IMR-90 (cell line): ENCODE measurements at regions not wholly inside any gene's neighbourhood (a gene's known extent, or its start where the extent isn't known, plus 50 kb on each side); places are given as distances from the start of the nearest gene placed in this dataset.

Source experiments
- ATAC-seq: fragments of 200-7000 bp; cut with Tn5 transposase; 2 replicates; pipeline ENCODE4 v1.9.1; 2020; ENCODE audit warnings: low read depth, mild to moderate bottlenecking, moderate library complexity
- BruUV-seq: library from RNA; stranded (reverse); fragments of 400-500 nt; replicated peaks from 2 replicates; lab custom pipeline; 2021; lab: Mats Ljungman, UMichigan
- CTCF ChIA-PET: fragments of 300-600 bp; formaldehyde crosslinking; extraction: SDS; loops from one replicate; lab custom pipeline; 2021; ENCODE audit warnings: antibody characterized with exemption; lab: Yijun Ruan, JAX
- POLR2A ChIA-PET: fragments of 300-600 bp; sonication (Branson Sonifier 250); formaldehyde crosslinking; loops from one replicate; lab custom pipeline; 2022; ENCODE audit warnings: antibody characterized with exemption; ENCODE audit not compliant: unreplicated experiment; lab: Charles Lee
- DNase-seq: peaks from one replicate; pipeline ENCODE4 v3.0.0; 2013
- H2AFZ ChIP-seq: replicated peaks from 2 replicates; pipeline ENCODE3; 2013; ENCODE audit warnings: low read length, mild to moderate bottlenecking; ENCODE audit not compliant: poor library complexity
- H2AK5ac ChIP-seq: 2 replicates; pipeline ENCODE4 v1.6.1; 2013; ENCODE audit warnings: low read depth, low read length, inconsistent platforms
- H2AK9ac ChIP-seq: replicated peaks from 2 replicates; pipeline ENCODE3; 2013; ENCODE audit warnings: mild to moderate bottlenecking, low read depth, low read length, moderate library complexity; ENCODE audit not compliant: poor library complexity
- H2BK120ac ChIP-seq: 2 replicates; pipeline ENCODE4 v1.6.1; 2013; ENCODE audit warnings: low read depth, low read length, inconsistent platforms
- H2BK15ac ChIP-seq: 3 replicates; pipeline ENCODE4 v1.6.1; 2013; ENCODE audit warnings: low read depth, low read length, inconsistent platforms
- H2BK20ac ChIP-seq: 2 replicates; pipeline ENCODE4 v1.6.1; 2013; ENCODE audit warnings: low read depth, mild to moderate bottlenecking, inconsistent platforms, low read length, moderate library complexity
- H2BK5ac ChIP-seq: 2 replicates; pipeline ENCODE4 v1.6.1; 2013; ENCODE audit warnings: mild to moderate bottlenecking, low read depth, low read length, inconsistent platforms; ENCODE audit not compliant: poor library complexity, severe bottlenecking
- H3K14ac ChIP-seq: replicated peaks from 2 replicates; pipeline ENCODE4 v1.6.1; 2013; ENCODE audit warnings: low read depth, low read length, inconsistent platforms
- H3K18ac ChIP-seq: 2 replicates; pipeline ENCODE4 v1.6.1; 2013; ENCODE audit warnings: low read depth, low read length, control low read depth
- H3K23ac ChIP-seq: 2 replicates; pipeline ENCODE4 v1.6.1; 2013; ENCODE audit warnings: low read depth, low read length, inconsistent platforms
- H3K27ac ChIP-seq: 2 replicates; pipeline ENCODE4 v1.5.1; 2013; ENCODE audit warnings: mild to moderate bottlenecking, control low read depth, low read length; ENCODE audit not compliant: insufficient read depth
- H3K27me3 ChIP-seq: 2 replicates; pipeline ENCODE4 v1.6.1; 2013; ENCODE audit warnings: low read length; ENCODE audit not compliant: control insufficient read depth, insufficient read depth
- H3K36me3 ChIP-seq: 2 replicates; pipeline ENCODE4 v1.6.1; 2013; ENCODE audit warnings: low read length, mixed read lengths; ENCODE audit not compliant: control insufficient read depth, insufficient read depth
- H3K4ac ChIP-seq: 2 replicates; pipeline ENCODE4 v1.6.1; 2013; ENCODE audit warnings: low read depth, low read length, inconsistent platforms
- H3K4me1 ChIP-seq: 2 replicates; pipeline ENCODE4 v1.6.1; 2013; ENCODE audit warnings: low read length, mixed read lengths; ENCODE audit not compliant: control insufficient read depth, insufficient read depth
- H3K4me2 ChIP-seq: 2 replicates; pipeline ENCODE4 v1.6.1; 2013; ENCODE audit warnings: low read depth, mild to moderate bottlenecking, control low read depth, low read length, moderate library complexity
- H3K4me3 ChIP-seq: 2 replicates; pipeline ENCODE4 v1.5.1; 2013; ENCODE audit warnings: low read depth, mild to moderate bottlenecking, control low read depth, low read length, moderate library complexity; ENCODE audit not compliant: insufficient read depth
- H3K56ac ChIP-seq: 2 replicates; pipeline ENCODE4 v1.6.1; 2013; ENCODE audit warnings: low read length, inconsistent platforms; ENCODE audit not compliant: insufficient read depth; ENCODE audit errors: extremely low read depth
- H3K79me1 ChIP-seq, 2 experiments: 2 replicates each; pipeline ENCODE4 v1.6.1; 2013; ENCODE audit warnings: low read length in 2 of 2, inconsistent platforms in 1 of 2, low read depth in 1 of 2
- H3K9ac ChIP-seq: 2 replicates; pipeline ENCODE4 v1.6.1; 2013; ENCODE audit warnings: low read depth, low read length, control low read depth
- H3K9me1 ChIP-seq: 2 replicates; pipeline ENCODE4 v1.6.1; 2013; ENCODE audit warnings: low read length, inconsistent platforms; ENCODE audit not compliant: insufficient read depth
- H3K9me3 ChIP-seq: 2 replicates; pipeline ENCODE4 v1.6.1; 2013; ENCODE audit warnings: low read length; ENCODE audit not compliant: control insufficient read depth, insufficient read depth
- H4K20me1 ChIP-seq: 2 replicates; pipeline ENCODE4 v1.6.1; 2013; ENCODE audit warnings: low read length, inconsistent platforms; ENCODE audit not compliant: insufficient read depth
- H4K5ac ChIP-seq: 2 replicates; pipeline ENCODE4 v1.6.1; 2013; ENCODE audit warnings: mild to moderate bottlenecking, low read depth, low read length, control low read depth
- H4K8ac ChIP-seq, 2 experiments: 2 replicates each; pipeline ENCODE4 v1.6.1; 2013; ENCODE audit warnings: low read depth in 2 of 2, low read length in 2 of 2, control low read depth in 1 of 2, inconsistent platforms in 1 of 2
- H4K91ac ChIP-seq: 2 replicates; pipeline ENCODE4 v1.6.1; 2013; ENCODE audit warnings: low read depth, low read length, inconsistent platforms; ENCODE audit not compliant: insufficient read depth
- CHD1 ChIP-seq: IDR thresholded peaks from 2 replicates; pipeline ENCODE4 v1.6.1; 2012; ENCODE audit warnings: low read depth, low read length, improper control_type of control experiment
- NFE2L2 ChIP-seq: fragments of 150-350 bp; IDR thresholded peaks from 2 replicates; pipeline ENCODE4 v1.6.1; 2016; ENCODE audit warnings: low read depth, mild to moderate bottlenecking, low read length
- SMC3 ChIP-seq: fragments of 150-350 bp; IDR thresholded peaks from 2 replicates; pipeline ENCODE4 v1.6.1; 2016; ENCODE audit warnings: low read depth, mild to moderate bottlenecking, antibody characterized with exemption, low read length, moderate library complexity
- WGBS, 2 experiments: methylation state at CpG; one replicate each; pipeline versions ENCODE4 v1.1.5 to v1.1.7; 2013; ENCODE audit warnings: missing lambda C conversion rate in 2 of 2; ENCODE audit not compliant: insufficient read length in 1 of 2; ENCODE audit errors: extremely low coverage in 2 of 2; 5-methylcytosine and 5-hydroxymethylcytosine counted together
- dilution Hi-C: fragments of 300-500 bp; cut with HindIII; formaldehyde crosslinking; loops from one replicate; pipeline ENCODE4 v1.14.3; 2018; ENCODE audit warnings: low sequenced_read_pairs; ENCODE audit not compliant: unreplicated experiment
- in situ Hi-C: fragments of 300-500 bp; cut with MboI; formaldehyde crosslinking; loops from 3 replicates; pipeline ENCODE4 v1.14.3; 2019; ENCODE audit warnings: low sequenced_read_pairs, inconsistent platforms, mixed read lengths
- intact Hi-C: fragments of 100-400 bp; cut with micrococcal nuclease; formaldehyde crosslinking; loops from 2 replicates; pipeline ENCODE4 v1.10.0; 2022

DNA sequence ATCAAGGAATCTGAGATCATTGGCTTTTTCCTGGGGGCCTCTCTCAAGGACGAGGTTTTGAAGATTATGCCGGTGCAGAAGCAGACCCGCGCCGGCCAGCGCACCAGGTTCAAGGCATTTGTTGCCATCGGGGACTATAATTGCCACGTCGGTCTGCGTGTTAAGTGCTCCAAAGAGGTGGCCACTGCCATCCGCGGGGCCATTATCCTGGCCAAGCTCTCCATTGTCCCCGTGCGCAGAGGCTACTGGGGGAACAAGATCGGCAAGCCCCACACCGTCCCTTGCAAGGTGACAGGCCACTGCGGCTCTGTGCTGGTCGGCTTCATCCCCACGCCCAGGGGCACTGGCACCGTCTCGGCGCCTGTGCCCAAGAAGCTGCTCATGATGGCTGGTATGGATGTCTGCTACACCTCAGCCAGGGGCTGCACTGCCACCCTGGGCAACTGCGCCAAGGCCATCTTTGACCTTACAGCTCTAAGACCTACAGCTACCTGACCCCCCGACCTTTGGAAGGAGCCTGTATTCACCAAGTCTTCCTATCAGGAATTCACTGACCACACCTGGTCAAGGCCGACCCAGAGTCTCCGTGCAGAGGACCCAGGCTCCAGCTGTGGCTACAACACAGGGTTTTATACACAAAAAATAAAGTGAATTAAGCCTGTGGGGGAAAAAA lies 141.8 kb downstream of the SOCS6 start:
- H3K18ac ChIP-seq: peak overlapping the region; percentile 12
- peak overlapping the region; percentile 46 for H4K5ac ChIP-seq
- no peak overlapping the region for H3K4me3 ChIP-seq
- H2BK5ac ChIP-seq: peak overlapping the region; percentile 59
- peak overlapping the region; percentile 45; the same call in 1 of the 2 replicates for H2BK20ac ChIP-seq
- peak overlapping the region; percentile 8; the same call in 1 of the 2 replicates for H3K14ac ChIP-seq
- H3K27me3 ChIP-seq: no peaks in the 10 kb centered on the region
- H2AK5ac ChIP-seq: peak overlapping the region; percentile 89
- intact Hi-C loops (loop anchor here (5.0 kb wide), 1 partner anchor 98 kb away; no protein-coding TSS in a partner anchor), in situ Hi-C loops (loop anchor here (5.0 kb wide), 2 partner anchors 143 to 233 kb away; partner anchors contain the start of gene SOCS6), dilution Hi-C loops (loop anchor here (25.0 kb wide), 1 partner anchor 243 kb away; no protein-coding TSS in a partner anchor)
- no peak overlapping the region for H2AFZ ChIP-seq
- no peak overlapping the region for H3K4me2 ChIP-seq
- H3K9ac ChIP-seq: no peak overlapping the region
- peak overlapping the region; percentile 51 for H3K27ac ChIP-seq
- H3K9me3 ChIP-seq: peaks cover 2% of the 10 kb centered on the region; the same call in 1 of the 2 replicates
- peaks cover 10% of the 10 kb centered on the region for H3K4me1 ChIP-seq
- POLR2A ChIA-PET: interaction anchor here (0.6 kb wide), 1 partner anchor 975 kb away, joined by 8 read pairs; no protein-coding TSS in a partner anchor
- H3K9me1 ChIP-seq: 0 out of 2 replicates have a peak, but pooled peaks cover 8% of the 10 kb centered on the region
- H3K4ac ChIP-seq: peak overlapping the region; percentile 67
- no peak overlapping the region for H3K23ac ChIP-seq
- no peak overlapping the region for H3K56ac ChIP-seq
- no peak for DNase-seq
- H2AK9ac ChIP-seq: no peak overlapping the region
- CTCF ChIA-PET: interaction anchor here (0.6 to 0.8 kb wide), 2 partner anchors 26 to 235 kb away, joined by 3 to 4 read pairs; no protein-coding TSS in a partner anchor
- H2BK120ac ChIP-seq: peak overlapping the region; percentile 69
- no peak for ATAC-seq
- TF ChIP-seq CHD1 (no peak), NFE2L2 (no peak), SMC3 (no peak)
- H3K79me1 ChIP-seq: 0 out of 4 replicates have a peak, but pooled peaks cover 0 to 3% of the 10 kb centered on the region in 2 experiments
- 98% methylated on average over 13 of the region's 26 CpGs; no CpG with 5 or more reads in 1 of the 2 experiments for WGBS, 2 experiments
- H2BK15ac ChIP-seq: no peak overlapping the region; the same call in 2 of the 3 replicates
- H4K20me1 ChIP-seq: no peaks in the 10 kb centered on the region
- no TSS peak for BruUV-seq
- 0 out of 4 replicates have a peak overlapping the region, but pooled peaks of 1 of the 2 experiments have one; percentile 27 for H4K8ac ChIP-seq
- H3K36me3 ChIP-seq: no peaks in the 10 kb centered on the region
- H4K91ac ChIP-seq: peak overlapping the region; percentile 29
